A549 (cell line): ENCODE measurements at regions not wholly inside any gene's neighbourhood (a gene's known extent, or its start where the extent isn't known, plus 50 kb on each side); places are given as distances from the start of the nearest gene placed in this dataset.

ENCODE experiments used
- ATAC-seq, 2 experiments: fragments of 200-7000 bp in 1 of 2; fragments of >200 bp in 1 of 2; cut with Nextera tagmentation in 1 of 2; cut with Tn5 transposase in 1 of 2; 3 replicates each; pipeline versions ENCODE4 v1.8.0 to v1.9.1; 2018 to 2020; ENCODE audit warnings: mild to moderate bottlenecking in 1 of 2, moderate library complexity in 1 of 2
- CTCF ChIA-PET: fragments of 300-600 bp; sonication (Branson Sonifier 250); formaldehyde crosslinking; extraction: SDS; loops from one replicate; lab custom pipeline; 2021; ENCODE audit warnings: antibody characterized with exemption, inconsistent platforms; lab: Yijun Ruan, JAX
- POLR2A ChIA-PET: fragments of 350-600 bp; formaldehyde crosslinking; extraction: SDS; loops from one replicate; lab custom pipeline; 2021; ENCODE audit warnings: antibody characterized with exemption, inconsistent platforms; lab: Yijun Ruan, JAX
- DNase-seq, 2 experiments: peaks; one replicate each; pipeline versions ENCODE4 v3.0.0 to v3.0.0-alpha.2; 2011 to 2016; ENCODE audit warnings: low read depth in 1 of 2, low spot score in 1 of 2
- FAIRE-seq: peaks from 2 replicates; lab custom pipeline; 2011; peaks lifted over from hg19 to GRCh38; lab: Jason Lieb, UNC
- H3K27ac ChIP-seq, 2 experiments: fragments of >200 bp; sonication (Bioruptor Twin); formaldehyde crosslinking; 3 replicates each; pipeline ENCODE4 v1.5.1; 2016 to 2017
- H3K4me1 ChIP-seq: fragments of >200 bp; sonication (Bioruptor Twin); formaldehyde crosslinking; 3 replicates; pipeline ENCODE4 v1.6.1; 2016
- H3K4me2 ChIP-seq: fragments of >200 bp; sonication (Bioruptor Twin); formaldehyde crosslinking; 3 replicates; pipeline ENCODE4 v1.6.1; 2016
- H3K4me3 ChIP-seq: fragments of >200 bp; sonication (Bioruptor Twin); formaldehyde crosslinking; 3 replicates; pipeline ENCODE4 v1.5.1; 2016
- H3K9me3 ChIP-seq: fragments of >200 bp; sonication (Bioruptor Twin); formaldehyde crosslinking; 3 replicates; pipeline ENCODE4 v1.6.1; 2016
- ATOH8 ChIP-seq: fragments of 250-450 bp; sonication (Bioruptor Pico); IDR thresholded peaks from 2 replicates; pipeline ENCODE4 v1.5.0; 2020; ENCODE audit warnings: low read depth, mild to moderate bottlenecking, moderate library complexity
- EHF ChIP-seq: fragments of 250-450 bp; sonication (Bioruptor Pico); IDR thresholded peaks from 2 replicates; pipeline ENCODE4 v1.5.0; 2020; ENCODE audit warnings: mild to moderate bottlenecking
- FOSB ChIP-seq: fragments of 250-450 bp; sonication (Bioruptor Pico); IDR thresholded peaks from 2 replicates; pipeline ENCODE4 v1.5.0; 2020; ENCODE audit warnings: mild to moderate bottlenecking, moderate library complexity
- GATA3 ChIP-seq: IDR thresholded peaks from 2 replicates; pipeline ENCODE4 v1.6.1; 2012; ENCODE audit warnings: borderline replicate concordance
- HOXA7 ChIP-seq: fragments of 250-450 bp; sonication (Bioruptor Pico); IDR thresholded peaks from 2 replicates; pipeline ENCODE4 v1.5.0; 2020; ENCODE audit warnings: mild to moderate bottlenecking, moderate library complexity
- JUN ChIP-seq, 2 experiments: fragments of >200 bp; sonication (Bioruptor Twin); formaldehyde crosslinking; IDR thresholded peaks; 2 replicates in 1 of 2; 3 replicates in 1 of 2; pipeline ENCODE4 v1.6.1; 2016 to 2017
- KDM1A ChIP-seq: fragments of 200-600 bp; sonication (generic); IDR thresholded peaks from 2 replicates; pipeline ENCODE4 v1.6.1; 2016; ENCODE audit warnings: low read depth, mild to moderate bottlenecking
- MAX ChIP-seq: IDR thresholded peaks from 2 replicates; pipeline ENCODE4 v1.6.1; 2012
- NFE2L2 ChIP-seq: fragments of 150-350 bp; conservative IDR thresholded peaks from 2 replicates; pipeline ENCODE4 v1.6.1; 2014; ENCODE audit warnings: low read length
- NR3C1 ChIP-seq: fragments of >200 bp; sonication (Bioruptor Twin); formaldehyde crosslinking; IDR thresholded peaks from 3 replicates; pipeline ENCODE4 v1.6.1; 2017
- PBX3 ChIP-seq: IDR thresholded peaks from 2 replicates; pipeline ENCODE4 v1.6.1; 2012
- POLR2A ChIP-seq: IDR thresholded peaks from 2 replicates; pipeline ENCODE4 v1.6.1; 2012; ENCODE audit warnings: mild to moderate bottlenecking, low read length
- REST ChIP-seq: fragments of 200-600 bp; sonication (generic); IDR thresholded peaks from 2 replicates; pipeline ENCODE4 v1.6.1; 2016; ENCODE audit warnings: antibody characterized with exemption, mild to moderate bottlenecking, moderate library complexity
- RFX5 ChIP-seq: fragments of 450-650 bp; IDR thresholded peaks from 2 replicates; pipeline ENCODE4 v1.7.1; 2014; ENCODE audit warnings: antibody characterized with exemption, mild to moderate bottlenecking, moderate library complexity
- RNF2 ChIP-seq: fragments of 200-600 bp; sonication (generic); IDR thresholded peaks from 2 replicates; pipeline ENCODE4 v1.6.1; 2016; ENCODE audit warnings: low read depth, mild to moderate bottlenecking, antibody characterized with exemption, moderate library complexity, borderline replicate concordance
- TFCP2L1 ChIP-seq: fragments of 250-450 bp; sonication (Bioruptor Pico); IDR thresholded peaks from 2 replicates; pipeline ENCODE4 v1.5.0; 2021; ENCODE audit warnings: mild to moderate bottlenecking
- ZC3H11A ChIP-seq: fragments of 450-650 bp; IDR thresholded peaks from 2 replicates; pipeline ENCODE4 v1.6.1; 2014; ENCODE audit warnings: antibody characterized with exemption, mild to moderate bottlenecking
- ZNF302 ChIP-seq: fragments of 250-450 bp; sonication (Bioruptor Pico); IDR thresholded peaks from 2 replicates; pipeline ENCODE4 v1.9.0; 2021; ENCODE audit warnings: inconsistent platforms, mild to moderate bottlenecking, moderate library complexity
- WGBS: methylation state at CpG from one replicate; pipeline ENCODE4 v1.1.6; 2017; ENCODE audit errors: missing lambda C conversion rate; 5-methylcytosine and 5-hydroxymethylcytosine counted together
- TF ChIP-seq, protein P1 (sequence below): fragments of >200 bp; sonication (Bioruptor Twin); formaldehyde crosslinking; IDR thresholded peaks from 2 replicates; pipeline ENCODE4 v1.6.1; 2016

- Histone ChIP-seq H3K4me1 (no peaks in the 10 kb centered on the region), H3K27ac (no peak overlapping the region), H3K4me3 (no peak overlapping the region)
- WGBS, result 11% methylated on average over 3 of the region's 3 CpGs
- FAIRE-seq (no peak), ATAC-seq (no peak)
- no peak for TF ChIP-seq NFE2L2
- TF ChIP-seq RFX5, result no peak
- TF ChIP-seq, all 56 proteins: peak for 0
- Histone ChIP-seq H3K9me3 (no peaks in the 10 kb centered on the region), H3K4me2 (no peak overlapping the region)
- POLR2A ChIA-PET, result no interaction called here
- CTCF ChIA-PET, result no interaction called here
- no peak for DNase-seq
These were observed 94.5 kb upstream of the EPHA6 start for GRCh38 chr3:96719921-96720320.

- Histone ChIP-seq H3K27ac (no peak overlapping the region), H3K4me1 (no peaks in the 10 kb centered on the region), H3K9me3 (no peaks in the 10 kb centered on the region), H3K4me2 (no peak overlapping the region), H3K4me3 (no peak overlapping the region)
- DNase-seq (no peak), FAIRE-seq (no peak), ATAC-seq (no peak)
- POLR2A ChIA-PET, result no interaction called here
- no peak for TF ChIP-seq ZNF302 (CRISPR knock-in tag)
- no peak for TF ChIP-seq MAX
- CTCF ChIA-PET, result no interaction called here
These were observed 83.4 kb upstream of the EPHA6 start for GRCh38 chr3:96731031-96731430.

- Histone ChIP-seq H3K4me2 (no peak overlapping the region), H3K9me3 (no peaks in the 10 kb centered on the region), H3K4me3 (no peak overlapping the region), H3K27ac (no peak overlapping the region), H3K4me1 (no peaks in the 10 kb centered on the region)
- ATAC-seq (no peak), DNase-seq (no peak), FAIRE-seq (no peak)
- whole genome bisulfite sequencing, result 16% methylated on average over 2 of the region's 2 CpGs
- CTCF ChIA-PET, result no interaction called here
- TF ChIP-seq, protein P1, sequence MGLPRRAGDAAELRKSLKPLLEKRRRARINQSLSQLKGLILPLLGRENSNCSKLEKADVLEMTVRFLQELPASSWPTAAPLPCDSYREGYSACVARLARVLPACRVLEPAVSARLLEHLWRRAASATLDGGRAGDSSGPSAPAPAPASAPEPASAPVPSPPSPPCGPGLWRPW, result no peak
- TF ChIP-seq POLR2A, result no peak
- TF ChIP-seq MAX, result no peak
- TF ChIP-seq ZC3H11A, result no peak
- TF ChIP-seq JUN (IDR thresholded peaks at IDR 0.05), result no peak
- no peak for TF ChIP-seq NR3C1
- TF ChIP-seq RNF2, result no peak
- TF ChIP-seq ZNF302 (CRISPR knock-in tag), result no peak
- TF ChIP-seq GATA3, result no peak
- TF ChIP-seq REST, result no peak
- TF ChIP-seq FOSB (CRISPR knock-in tag), result no peak
- TF ChIP-seq EHF (CRISPR knock-in tag), result no peak
- TF ChIP-seq KDM1A, result no peak
- TF ChIP-seq HOXA7 (CRISPR knock-in tag), result no peak
- TF ChIP-seq PBX3, result no peak
- TF ChIP-seq TFCP2L1 (CRISPR knock-in tag), result no peak
- TF ChIP-seq ATOH8 (CRISPR knock-in tag), result no peak
- POLR2A ChIA-PET, result no interaction called here
These were observed 80.0 kb upstream of the EPHA6 start for GRCh38 chr3:96734273-96735009.
